Prostate gland (tissue), 2 donors: ENCODE measurements at regions not wholly inside any gene's neighbourhood (a gene's known extent, or its start where the extent isn't known, plus 50 kb on each side); places are given as distances from the start of the nearest gene placed in this dataset.

Experiments used
- CTCF ChIP-seq, 4 experiments: fragments of 200-600 bp in 2 of 4; fragments of 450-650 bp in 2 of 4; sonication (generic) in 2 of 4; IDR thresholded peaks; 1 replicate in 3 of 4; 2 replicates in 1 of 4; pipeline ENCODE4 v1.5.1; 2016 to 2019; ENCODE audit warnings: antibody characterized with exemption in 4 of 4, mild to moderate bottlenecking in 2 of 4, moderate library complexity in 2 of 4
- POLR2A ChIP-seq: fragments of 450-650 bp; IDR thresholded peaks from one replicate; pipeline ENCODE4 v1.6.1; 2016; ENCODE audit warnings: antibody characterized with exemption, mild to moderate bottlenecking
- POLR2AphosphoS5 ChIP-seq: sonication (generic); formaldehyde crosslinking; IDR thresholded peaks from one replicate; pipeline ENCODE4 v1.6.1; 2017; ENCODE audit warnings: antibody characterized with exemption

DNA sequence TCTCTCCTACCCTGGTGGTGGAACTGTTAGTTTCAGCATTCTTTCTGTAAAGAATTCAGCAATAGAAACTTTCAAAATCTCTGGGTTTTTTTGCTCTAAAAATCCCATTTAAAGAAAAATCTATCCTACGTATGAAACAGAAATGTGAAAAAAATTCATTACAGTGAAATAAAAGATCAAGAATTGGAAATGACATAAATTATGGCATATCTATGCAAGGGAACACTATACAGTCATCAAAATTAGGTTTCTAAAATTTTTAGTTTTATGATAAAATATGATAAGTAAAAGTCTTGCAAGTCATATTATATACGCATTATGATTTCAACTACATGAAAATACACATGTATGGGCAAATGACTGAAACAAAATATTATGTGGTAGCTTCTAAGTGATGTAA is 342.6 kb downstream of the CETN3 start:
- no peak for TF ChIP-seq CTCF (IDR thresholded peaks at IDR 0.05)
- TF ChIP-seq POLR2A: no peak
- no peak for TF ChIP-seq POLR2AphosphoS5
